ENCODE measurements at regions not wholly inside any gene's neighbourhood (a gene's known extent, or its start where the extent isn't known, plus 50 kb on each side); places are given as distances from the start of the nearest gene placed in this dataset.
"Not testable (repeated sequence)": the region's sequence is repeated elsewhere in the genome, so short reads cannot be mapped to it uniquely, and the experiment has no call there.

GRCh38 chr11:29623144-29623722 is 393.6 kb downstream of the KCNA4 start:
- Histone ChIP-seq H3K36me3 (no peaks in the 10 kb centered on the region), H3K4me1 (no peaks in the 10 kb centered on the region), H3K27ac (no peak overlapping the region), H3K9me3 (no peaks in the 10 kb centered on the region), H3K27me3 (no peaks in the 10 kb centered on the region), H3K4me3 (replicated peaks in 1 of 3) (no peak overlapping the region)
- TF ChIP-seq CTCF (IDR thresholded peaks at IDR 0.05) (no peak), POLR2A (IDR thresholded peaks at IDR 0.05) (no peak)
- WGBS, 2 donors = 34% methylated on average over 5 of the region's 5 CpGs
- intact Hi-C loops (cut with DNase I) = no loop called here
- DNase-seq = no peak

GRCh38 chr11:29616611-29617010 is 400.2 kb downstream of the KCNA4 start:
- no peak for DNase-seq
- intact Hi-C loops (cut with DNase I) = no loop called here
- Histone ChIP-seq H3K27ac (no peak overlapping the region), H3K4me3 (replicated peaks in 1 of 3) (no peak overlapping the region), H3K36me3 (no peaks in the 10 kb centered on the region), H3K27me3 (no peaks in the 10 kb centered on the region), H3K4me1 (no peaks in the 10 kb centered on the region), H3K9me3 (no peaks in the 10 kb centered on the region)
- TF ChIP-seq POLR2A (IDR thresholded peaks at IDR 0.05) (no peak), CTCF (IDR thresholded peaks at IDR 0.05) (no peak)

- 86 to 87% methylated on average over 2 of the region's 2 CpGs for WGBS, 2 donors
- no peaks in the 10 kb centered on the region for H3K9me3 ChIP-seq
- TF ChIP-seq POLR2A (IDR thresholded peaks at IDR 0.05) (no peak), CTCF (IDR thresholded peaks at IDR 0.05) (no peak)
- H3K4me3 ChIP-seq (replicated peaks in 1 of 3) = no peak overlapping the region
- no peak for DNase-seq
- intact Hi-C loops (cut with DNase I) = no loop called here
- no peak overlapping the region for H3K27ac ChIP-seq
- no peaks in the 10 kb centered on the region for H3K36me3 ChIP-seq
- H3K4me1 ChIP-seq = no peaks in the 10 kb centered on the region
- H3K27me3 ChIP-seq = no peaks in the 10 kb centered on the region
These were observed 404.4 kb downstream of the KCNA4 start for GRCh38 chr11:29612423-29612822.

GRCh38 chr11:29606330-29607031 is 410.3 kb downstream of the KCNA4 start:
- Histone ChIP-seq H3K36me3 (no peaks in the 10 kb centered on the region), H3K27me3 (no peaks in the 10 kb centered on the region), H3K9me3 (no peaks in the 10 kb centered on the region), H3K4me1 (no peaks in the 10 kb centered on the region), H3K4me3 (replicated peaks in 1 of 3) (no peak overlapping the region), H3K27ac (no peak overlapping the region)
- intact Hi-C loops (cut with DNase I) = no loop called here
- TF ChIP-seq POLR2A (IDR thresholded peaks at IDR 0.05) = no peak
- TF ChIP-seq CTCF (IDR thresholded peaks at IDR 0.05) = no peak
- no peak for DNase-seq
- 79 to 91% methylated on average over 4 of the region's 4 CpGs for WGBS, 2 donors

- DNase-seq; intact Hi-C loops (cut with DNase I); H3K9me3 ChIP-seq; H3K4me1 ChIP-seq; H3K27ac ChIP-seq; H3K4me3 ChIP-seq (replicated peaks in 1 of 3); H3K36me3 ChIP-seq; H3K27me3 ChIP-seq: not testable (repeated sequence)
- 97 to 100% methylated on average over 1 to 18 of the region's 27 CpGs for WGBS, 2 donors
These were observed 416.7 kb downstream of the KCNA4 start for GRCh38 chr11:29600151-29600575.

Data from thyroid gland (tissue), 4 donors.